HG03108 (cell line): ENCODE measurements at regions not wholly inside any gene's neighbourhood (a gene's known extent, or its start where the extent isn't known, plus 50 kb on each side); places are given as distances from the start of the nearest gene placed in this dataset.

Experiments used
- ATAC-seq: cut with Tn5 transposase; IDR thresholded peaks from one replicate; pipeline ENCODE4 v1.9.1; 2021; ENCODE audit warnings: moderate library complexity; ENCODE audit not compliant: unreplicated experiment

GRCh38 chr6:14913931-14914330, 331.9 kb upstream of the JARID2 start:
- ATAC-seq = no peak

GRCh38 chr6:14915888-14916832, 329.7 kb upstream of the JARID2 start:
- no peak for ATAC-seq

GRCh38 chr6:14917109-14917910, 328.6 kb upstream of the JARID2 start:
- ATAC-seq = no peak

- ATAC-seq = no peak
Measured at GRCh38 chr6:14918200-14918907, 327.5 kb upstream of the JARID2 start.

GRCh38 chr6:14919038-14919670, 326.7 kb upstream of the JARID2 start:
- no peak for ATAC-seq

- ATAC-seq = no peak
Measured at GRCh38 chr6:14920276-14920675, 325.6 kb upstream of the JARID2 start.

- no peak for ATAC-seq
Measured at GRCh38 chr6:14921170-14921569, 324.7 kb upstream of the JARID2 start.

- no peak for ATAC-seq
Measured at GRCh38 chr6:14921878-14922671, 323.8 kb upstream of the JARID2 start.

GRCh38 chr6:14922706-14923460, 323.0 kb upstream of the JARID2 start:
- no peak for ATAC-seq

- ATAC-seq = no peak
Measured at GRCh38 chr6:14924126-14925024, 321.5 kb upstream of the JARID2 start.

- no peak for ATAC-seq
Measured at GRCh38 chr6:14925025-14925698, 320.7 kb upstream of the JARID2 start.

GRCh38 chr6:14925699-14926026, 320.2 kb upstream of the JARID2 start:
- ATAC-seq = no peak

GRCh38 chr6:14927398-14927797, 318.5 kb upstream of the JARID2 start:
- ATAC-seq = no peak

GRCh38 chr6:14929291-14929690, 316.6 kb upstream of the JARID2 start:
- no peak for ATAC-seq

- ATAC-seq = no peak
Measured at GRCh38 chr6:14930366-14930989, 315.4 kb upstream of the JARID2 start.

- ATAC-seq = no peak
Measured at GRCh38 chr6:14932485-14933182, 313.2 kb upstream of the JARID2 start.

- no peak for ATAC-seq
Measured at GRCh38 chr6:14933183-14933544, 312.7 kb upstream of the JARID2 start.
